HG02642 (cell line): ENCODE measurements at regions not wholly inside any gene's neighbourhood (a gene's known extent, or its start where the extent isn't known, plus 50 kb on each side); places are given as distances from the start of the nearest gene placed in this dataset.
"Not testable (repeated sequence)": the region's sequence is repeated elsewhere in the genome, so short reads cannot be mapped to it uniquely, and the experiment has no call there.

Experiments used
- ATAC-seq: cut with Tn5 transposase; IDR thresholded peaks from one replicate; pipeline ENCODE4 v1.9.1; 2021; ENCODE audit warnings: mild to moderate bottlenecking; ENCODE audit not compliant: unreplicated experiment, poor library complexity

- ATAC-seq = no peak
Measured at GRCh38 chr20:22690000-22690399, 105.6 kb upstream of the FOXA2 start.

DNA sequence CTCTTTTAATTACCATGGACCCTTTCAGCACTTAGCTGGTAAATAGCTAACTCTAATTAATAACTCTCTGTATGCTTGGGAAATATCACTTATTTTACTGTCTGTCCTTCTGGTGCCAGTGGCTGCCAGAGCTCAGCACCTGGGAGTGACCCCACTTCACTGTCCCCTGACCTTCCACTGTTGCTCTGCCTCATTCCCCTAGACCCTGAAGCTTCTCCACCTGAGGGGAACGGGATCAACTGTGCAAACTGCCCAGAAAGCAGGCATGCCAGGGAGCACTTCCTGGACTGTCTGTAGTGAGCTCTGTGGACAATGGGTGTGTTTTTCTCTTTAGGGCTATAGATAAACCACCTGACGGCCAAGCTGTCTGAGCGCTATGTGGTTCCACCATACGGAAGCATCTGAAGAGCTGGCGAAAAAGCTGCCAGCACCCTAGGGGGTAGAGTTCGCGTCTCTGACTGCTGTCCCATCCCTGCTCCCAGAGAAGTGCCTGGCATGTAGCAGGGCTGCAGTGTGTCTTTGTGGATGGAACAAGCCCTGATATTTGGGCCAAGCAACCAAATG is 106.3 kb upstream of the FOXA2 start:
- ATAC-seq = no peak

GRCh38 chr20:22691369-22692118 is 107.2 kb upstream of the FOXA2 start:
- peak; percentile 86 for ATAC-seq

- no peak for ATAC-seq
Measured at GRCh38 chr20:22692119-22692475, 107.7 kb upstream of the FOXA2 start.

DNA sequence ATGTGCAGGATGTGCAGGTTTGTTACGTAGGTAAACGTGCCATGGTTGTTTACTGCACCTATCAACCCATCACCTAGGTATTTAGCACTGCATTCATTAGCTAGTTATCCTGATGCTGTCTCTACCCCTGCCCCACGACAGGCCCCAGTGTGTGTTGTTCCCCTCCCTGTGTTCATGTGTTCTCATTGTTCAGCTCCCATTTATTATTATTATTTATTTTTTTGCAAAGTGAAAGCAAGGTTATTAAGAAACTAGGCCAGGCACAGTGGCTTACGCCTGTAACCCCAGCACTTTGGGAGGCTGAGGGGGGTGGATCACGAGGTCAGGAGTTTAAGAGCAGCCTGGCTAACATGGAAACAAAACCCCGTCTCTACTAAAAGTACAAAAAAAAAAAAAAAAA is 108.2 kb upstream of the FOXA2 start:
- ATAC-seq = not testable (repeated sequence)

DNA sequence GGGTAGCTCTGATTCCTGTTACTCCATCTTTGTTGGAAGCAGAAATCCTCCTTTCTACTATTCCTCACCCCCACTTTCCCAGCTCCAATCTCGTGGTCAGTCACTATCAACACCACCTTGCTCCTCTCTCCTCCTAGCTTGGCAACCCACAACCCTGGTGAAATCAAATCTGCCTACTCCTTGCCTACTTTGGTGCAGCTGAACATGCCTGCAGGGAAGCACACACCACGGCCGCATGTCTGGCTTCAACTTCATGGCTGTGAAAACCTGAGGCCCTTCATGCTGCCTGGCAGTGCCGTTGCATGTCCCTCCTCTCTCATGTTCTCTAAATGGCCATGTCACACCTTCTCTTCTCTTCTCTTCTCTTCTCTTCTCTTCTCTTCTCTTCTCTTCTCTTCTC is 112.4 kb upstream of the FOXA2 start:
- no peak for ATAC-seq

DNA sequence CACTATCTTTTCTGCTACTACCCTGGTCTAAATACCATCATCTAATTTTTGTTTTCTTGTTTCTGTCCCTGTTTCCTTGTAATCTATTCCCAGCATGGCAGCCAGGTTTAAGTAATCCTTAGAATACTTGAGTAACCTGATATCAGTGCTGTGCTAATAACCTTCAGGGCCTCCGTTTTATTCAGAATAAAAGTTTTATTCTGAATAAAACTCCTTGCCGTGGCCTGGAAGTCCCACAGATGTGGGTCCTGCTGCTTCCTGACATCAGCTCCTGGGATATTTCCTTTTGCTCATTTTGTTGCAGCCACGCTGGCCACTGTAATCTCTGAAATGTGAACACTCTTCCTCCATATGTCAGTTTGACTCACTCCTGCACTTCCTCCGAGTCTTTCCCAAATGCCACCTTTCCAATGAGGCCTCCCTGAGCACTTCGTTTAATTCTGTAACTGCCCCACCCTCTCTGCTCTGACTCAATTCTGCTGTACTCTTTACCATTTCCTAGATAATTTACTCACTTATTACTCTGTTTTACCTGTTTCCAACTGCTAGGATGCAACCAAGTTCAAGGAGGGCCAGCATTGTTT is 114.0 kb upstream of the FOXA2 start:
- no peak for ATAC-seq

DNA sequence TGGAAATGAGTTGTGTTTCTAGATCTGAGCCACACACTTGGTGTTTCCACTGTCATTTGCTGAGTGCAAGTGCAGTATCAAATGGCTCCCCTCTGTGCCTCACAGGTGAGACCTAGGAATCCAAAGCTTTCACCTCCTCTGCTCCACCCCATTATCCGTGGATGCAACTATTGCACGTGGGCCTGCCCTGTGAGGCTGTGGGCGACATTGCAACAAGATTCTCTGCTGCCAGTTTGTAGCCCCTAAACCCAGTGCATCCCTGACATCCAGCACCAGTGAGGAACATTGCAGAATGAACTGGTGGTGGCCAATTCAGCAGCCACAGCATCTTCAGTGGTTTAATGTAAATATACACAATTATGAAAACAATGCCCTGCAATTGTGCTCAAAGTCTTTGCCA is 115.0 kb upstream of the FOXA2 start:
- ATAC-seq = no peak

DNA sequence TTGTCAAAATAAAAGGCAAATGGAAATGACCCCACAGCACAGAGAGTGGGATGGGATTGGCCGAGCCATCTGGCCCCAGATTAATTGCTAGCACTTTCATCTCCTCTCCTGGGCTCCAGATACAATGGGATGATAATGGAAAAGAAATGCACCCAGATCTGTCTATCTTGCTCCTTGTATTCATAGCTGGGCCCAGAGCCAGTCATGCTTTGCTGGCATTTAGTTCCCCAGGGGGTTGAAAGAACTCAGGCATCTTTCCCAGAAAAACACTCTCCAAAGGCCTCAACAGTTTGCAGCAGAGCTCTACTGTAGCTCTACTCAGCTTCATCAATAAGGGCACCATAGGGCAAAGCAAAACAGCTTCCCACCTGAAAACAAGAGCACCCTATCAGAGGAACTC is 116.0 kb upstream of the FOXA2 start:
- no peak for ATAC-seq

DNA sequence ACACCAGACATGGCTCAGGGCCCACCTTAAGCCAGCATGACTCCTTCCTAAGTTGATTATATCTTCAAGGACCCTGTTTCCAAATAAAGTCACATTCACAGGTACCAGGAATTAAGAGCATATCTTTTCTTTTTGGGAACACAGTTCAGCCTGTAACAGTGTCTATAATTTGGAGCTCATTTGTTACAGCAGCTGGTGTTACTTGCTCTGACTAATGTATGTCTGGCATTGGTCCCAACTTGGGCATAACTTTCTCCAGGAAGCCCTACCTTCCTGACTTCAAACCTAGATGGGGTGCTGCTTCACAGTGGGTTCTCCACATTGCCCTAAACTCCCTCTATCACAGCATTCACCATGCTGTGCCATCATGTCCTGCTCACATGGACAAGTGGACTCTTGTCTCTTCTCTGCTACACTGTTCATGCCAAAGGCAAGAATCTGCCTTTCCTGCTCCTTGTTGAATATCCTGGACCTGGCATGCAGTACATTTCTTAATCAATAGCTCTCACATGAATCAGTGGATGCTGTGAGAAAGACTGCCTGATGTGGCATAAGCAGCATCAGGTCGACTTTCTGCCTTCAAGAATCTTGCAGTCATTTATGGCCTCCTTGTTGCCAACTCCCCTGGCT is 117.4 kb upstream of the FOXA2 start:
- no peak for ATAC-seq

- no peak for ATAC-seq
Measured at GRCh38 chr20:22703843-22704242, 119.5 kb upstream of the FOXA2 start.

- no peak for ATAC-seq
Measured at GRCh38 chr20:22711971-22712755, 127.8 kb upstream of the FOXA2 start.

GRCh38 chr20:22716821-22717351 is 132.5 kb upstream of the FOXA2 start:
- no peak for ATAC-seq

GRCh38 chr20:22717466-22717865 is 133.1 kb upstream of the FOXA2 start:
- no peak for ATAC-seq

DNA sequence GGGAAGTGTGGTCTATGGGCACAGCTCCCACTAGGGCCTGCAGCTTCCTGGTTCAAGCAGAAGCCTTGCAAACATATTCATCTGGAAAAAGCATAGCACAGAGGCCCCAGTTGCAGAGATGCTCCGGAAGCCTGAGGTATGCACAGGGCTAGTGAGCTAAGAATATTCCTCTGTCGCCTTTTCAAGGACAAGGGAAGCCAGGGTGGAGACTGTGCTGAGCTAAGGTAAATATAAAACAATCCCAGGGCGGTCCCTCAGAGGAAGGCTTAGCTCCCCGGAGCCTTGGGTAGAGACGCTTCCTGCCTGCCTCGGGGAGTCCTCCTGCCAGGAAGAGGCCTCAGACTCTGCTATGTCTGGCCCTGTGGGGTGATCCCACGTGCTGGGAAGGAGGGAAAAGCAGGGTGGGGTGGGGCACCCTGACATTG is 134.8 kb upstream of the FOXA2 start:
- ATAC-seq = no peak

DNA sequence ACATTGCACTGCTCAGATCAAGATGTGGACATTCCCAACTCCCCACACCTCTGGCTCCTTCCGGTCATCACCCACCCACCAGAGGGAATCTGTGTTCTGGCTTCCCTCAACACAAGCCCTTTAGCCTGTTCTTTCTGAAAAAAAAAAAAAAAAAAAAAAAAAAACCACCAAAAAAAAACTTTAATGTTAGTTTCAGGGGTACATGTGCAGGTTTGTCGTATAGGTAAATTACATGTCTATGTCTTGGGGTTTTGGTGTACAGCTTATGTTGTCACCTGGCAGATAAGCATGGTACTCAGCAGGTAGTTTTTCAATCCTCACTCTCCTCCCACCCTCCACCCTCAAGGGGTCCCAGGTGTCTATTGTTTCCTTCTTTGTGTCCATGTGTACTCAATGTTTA is 135.8 kb upstream of the FOXA2 start:
- no peak for ATAC-seq

- ATAC-seq = no peak
Measured at GRCh38 chr20:22722811-22723210, 138.4 kb upstream of the FOXA2 start.

DNA sequence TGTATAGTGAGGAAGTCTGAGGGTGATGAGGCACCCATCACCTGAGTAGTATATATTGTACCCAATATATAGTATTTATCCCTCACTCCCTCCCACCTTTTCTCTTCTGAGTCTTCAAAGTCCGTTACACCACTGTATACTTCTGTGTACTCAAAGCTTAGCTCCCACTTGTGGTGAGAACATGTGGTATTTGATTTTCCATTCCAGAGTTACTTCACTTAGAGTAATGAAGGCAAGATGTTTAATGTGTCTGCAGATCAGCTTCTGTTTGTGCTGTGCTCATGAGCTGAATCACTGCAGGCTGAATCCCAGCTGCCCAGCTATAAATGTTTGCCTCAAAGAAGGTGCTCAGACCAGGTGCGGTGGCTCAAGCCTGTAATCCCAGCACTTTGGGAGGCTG is 139.3 kb upstream of the FOXA2 start:
- ATAC-seq = no peak

DNA sequence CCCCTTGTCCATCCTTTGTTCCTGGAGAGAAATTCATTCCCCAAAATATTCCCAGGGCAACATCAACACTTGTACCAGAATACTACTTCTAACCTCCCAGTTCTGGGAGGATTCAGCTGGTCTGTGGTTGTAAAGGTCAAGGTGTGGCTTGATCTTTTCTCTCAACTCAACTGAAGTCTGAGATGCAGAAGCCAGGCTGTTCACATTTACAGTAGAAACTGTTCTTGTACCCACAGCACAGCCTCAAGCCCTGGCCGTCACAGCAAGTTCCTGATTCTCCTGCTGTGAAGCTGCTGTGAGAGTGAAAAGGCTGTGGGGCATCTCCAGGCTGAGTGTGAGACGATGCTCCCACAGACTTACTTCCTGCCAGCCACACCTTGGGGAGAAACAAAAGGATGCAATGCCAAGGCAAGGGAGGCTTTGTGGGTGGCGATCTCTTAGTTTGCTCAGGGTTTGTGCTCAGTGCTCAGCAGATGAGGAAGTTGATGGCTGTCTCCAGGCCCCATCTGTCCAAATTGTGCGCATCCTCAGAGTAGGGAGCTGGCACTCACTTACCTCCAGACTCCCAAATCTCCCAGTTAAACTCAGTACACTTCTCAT is 143.9 kb upstream of the FOXA2 start:
- no peak for ATAC-seq

DNA sequence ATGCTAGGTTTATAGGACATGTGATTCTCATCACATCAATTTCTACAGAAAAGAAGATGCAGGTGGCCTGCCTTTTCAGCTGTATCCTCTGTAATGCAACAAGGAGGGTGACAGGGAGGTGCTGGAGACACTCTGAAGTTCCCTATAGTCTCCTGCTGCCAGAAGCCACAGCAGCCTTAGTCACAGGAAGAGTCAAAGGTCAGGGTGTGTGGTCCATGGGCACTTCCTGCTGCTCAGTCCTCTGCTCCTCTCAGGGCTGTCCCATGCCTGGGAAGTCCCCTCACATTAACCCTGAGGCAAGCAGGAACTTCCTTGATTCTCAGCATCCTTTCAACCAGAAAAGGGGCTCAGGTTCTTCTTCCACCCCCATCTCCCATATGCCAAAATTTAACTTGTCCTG is 144.8 kb upstream of the FOXA2 start:
- no peak for ATAC-seq
